ENCODE measurements at regions not wholly inside any gene's neighbourhood (a gene's known extent, or its start where the extent isn't known, plus 50 kb on each side); places are given as distances from the start of the nearest gene placed in this dataset.

- CTCF ChIA-PET = no interaction called here
- H3K79me2 ChIP-seq (ENCODE audit: insufficient read depth, low read length) = no peaks in the 10 kb centered on the region
- BruUV-seq (replicated peaks) = no TSS peak
- no peak overlapping the region for H3K9ac ChIP-seq (ENCODE audit: low read length)
- no peak overlapping the region for H2AFZ ChIP-seq (ENCODE audit: low read depth, low read length, poor library complexity, severe bottlenecking)
- no peak overlapping the region for H3K27ac ChIP-seq (ENCODE audit: low read depth, low read length)
- H3K9me3 ChIP-seq (ENCODE audit: control insufficient read depth in 1 of 2, insufficient read depth in 1 of 2, low read depth in 1 of 2, low read length in 2 of 2) = peaks cover 0 to 8% of the 10 kb centered on the region in 2 experiments; a peak in 1 of 4 replicates
- no peak overlapping the region for H3K4me2 ChIP-seq (ENCODE audit: low read length)
- H3K4me1 ChIP-seq (ENCODE audit: control insufficient read depth in 1 of 2, insufficient read depth in 2 of 2, low read length in 2 of 2) = peaks cover 2 to 10% of the 10 kb centered on the region in 2 experiments; a peak in 2 of 4 replicates
- RAD21 ChIA-PET (ENCODE audit: low non-redundant PET in 1 of 2, low total read pairs in 2 of 2, uncharacterized antibody in 2 of 2, unreplicated experiment in 2 of 2) = no interaction called here
- no peaks in the 10 kb centered on the region for H3K27me3 ChIP-seq (ENCODE audit: insufficient read depth, low read length)
- ATAC-seq (no peak), DNase-seq (ENCODE audit: low read depth, low spot score) (no peak)
- H4K20me1 ChIP-seq (ENCODE audit: insufficient read depth) = no peaks in the 10 kb centered on the region
- POLR2A ChIA-PET = no interaction called here
- H3K36me3 ChIP-seq (ENCODE audit: control insufficient read depth in 1 of 2, insufficient read depth in 2 of 2, low read length in 2 of 2) = no peaks in the 10 kb centered on the region
- no peak for TF ChIP-seq SP1 (IDR thresholded peaks at IDR 0.05; ENCODE audit: low read depth)
- TF ChIP-seq POLR2A (IDR thresholded peaks at IDR 0.05; ENCODE audit: borderline replicate concordance, extremely low read depth, insufficient read depth, insufficient read length) = no peak
- no peak for TF ChIP-seq JUND (IDR thresholded peaks at IDR 0.05)
- TF ChIP-seq CTCF (IDR thresholded peaks at IDR 0.05 in 2 of 3, conservative IDR thresholded peaks at IDR 0.05 in 1 of 3; ENCODE audit: borderline replicate concordance in 1 of 3, insufficient read depth in 1 of 3, low read depth in 2 of 3, low read length in 2 of 3) = no peak
- no peak for TF ChIP-seq YY1 (IDR thresholded peaks at IDR 0.05; ENCODE audit: extremely low read depth, insufficient replicate concordance, low read depth, low read length)
- TF ChIP-seq MAX (IDR thresholded peaks at IDR 0.05) = no peak
- no peak for TF ChIP-seq POLR2AphosphoS5 (IDR thresholded peaks at IDR 0.05; ENCODE audit: low read depth, low read length)
- TF ChIP-seq FOSL1 (IDR thresholded peaks at IDR 0.05; ENCODE audit: low read depth) = no peak
- no peak for TF ChIP-seq TCF7L2 (IDR thresholded peaks at IDR 0.05; ENCODE audit: borderline replicate concordance, extremely low read depth, insufficient read depth, insufficient read length)
- TF ChIP-seq EZH2phosphoT487 (IDR thresholded peaks at IDR 0.05; ENCODE audit: borderline replicate concordance) = no peak
- TF ChIP-seq SIN3A (IDR thresholded peaks at IDR 0.05; ENCODE audit: low read depth) = no peak
- TF ChIP-seq ZFX (IDR thresholded peaks at IDR 0.05) = no peak
- no peak for TF ChIP-seq ATF3 (IDR thresholded peaks at IDR 0.05)
- no peak for TF ChIP-seq ZBTB33 (IDR thresholded peaks at IDR 0.05; ENCODE audit: extremely low read depth, insufficient replicate concordance, low read length)
- no peak for TF ChIP-seq CBX3 (IDR thresholded peaks at IDR 0.05; ENCODE audit: low read depth)
- TF ChIP-seq EGR1 (IDR thresholded peaks at IDR 0.05; ENCODE audit: low read depth) = no peak
- intact Hi-C loops (cut with micrococcal nuclease) = loop anchor here (10.0 kb wide), 1 partner anchor 235 kb away; no protein-coding TSS in a partner anchor
- no peaks in the 10 kb centered on the region for H3K9me2 ChIP-seq (ENCODE audit: insufficient read depth)
- no peak overlapping the region for H3K4me3 ChIP-seq (replicated peaks in 1 of 2; ENCODE audit: low read depth in 1 of 2, low read length in 2 of 2)
Measured at GRCh38 chr15:66939451-66940023, 125.9 kb upstream of the SMAD3 start.
